HL-60 (cell line): ENCODE measurements at regions not wholly inside any gene's neighbourhood (a gene's known extent, or its start where the extent isn't known, plus 50 kb on each side); places are given as distances from the start of the nearest gene placed in this dataset.

Experiments used
- DNase-seq, 2 experiments: peaks; one replicate each; pipeline ENCODE4 v3.0.0-alpha.2; 2010 to 2020; ENCODE audit warnings: low read depth in 1 of 2, low spot score in 1 of 2
- H3K27ac ChIP-seq: fragments of 250-450 bp; sonication (Bioruptor Pico); replicated peaks from 2 replicates; pipeline ENCODE4 v1.5.1; 2020; ENCODE audit warnings: mild to moderate bottlenecking, moderate library complexity
- H3K27me3 ChIP-seq: fragments of 250-450 bp; sonication (Bioruptor Pico); 2 replicates; pipeline ENCODE4 v1.5.1; 2021; ENCODE audit warnings: mild to moderate bottlenecking, moderate library complexity; ENCODE audit not compliant: insufficient read depth, poor library complexity, severe bottlenecking
- H3K4me3 ChIP-seq: replicated peaks from 2 replicates; pipeline ENCODE4 v1.5.1; 2011; ENCODE audit warnings: mild to moderate bottlenecking, control low read depth, low read length; ENCODE audit not compliant: insufficient read depth
- GABPA ChIP-seq: IDR thresholded peaks from 2 replicates; pipeline ENCODE4 v1.6.1; 2012; ENCODE audit warnings: low read depth
- POLR2AphosphoS5 ChIP-seq: IDR thresholded peaks from 2 replicates; pipeline ENCODE4 v1.6.1; 2012; ENCODE audit warnings: low read depth
- SPI1 ChIP-seq: IDR thresholded peaks from 2 replicates; pipeline ENCODE4 v1.6.1; 2012; ENCODE audit warnings: low read depth, mild to moderate bottlenecking, borderline replicate concordance
- TF ChIP-seq, protein P1 (sequence below): IDR thresholded peaks from 2 replicates; pipeline ENCODE4 v1.6.1; 2012; ENCODE audit warnings: low read depth; ENCODE audit not compliant: insufficient replicate concordance
- TF ChIP-seq, protein P2 (sequence below): IDR thresholded peaks from one replicate; pipeline ENCODE4 v1.5.1; 2011; ENCODE audit warnings: low read length, control low read depth, inconsistent platforms; ENCODE audit not compliant: insufficient read depth

DNA sequence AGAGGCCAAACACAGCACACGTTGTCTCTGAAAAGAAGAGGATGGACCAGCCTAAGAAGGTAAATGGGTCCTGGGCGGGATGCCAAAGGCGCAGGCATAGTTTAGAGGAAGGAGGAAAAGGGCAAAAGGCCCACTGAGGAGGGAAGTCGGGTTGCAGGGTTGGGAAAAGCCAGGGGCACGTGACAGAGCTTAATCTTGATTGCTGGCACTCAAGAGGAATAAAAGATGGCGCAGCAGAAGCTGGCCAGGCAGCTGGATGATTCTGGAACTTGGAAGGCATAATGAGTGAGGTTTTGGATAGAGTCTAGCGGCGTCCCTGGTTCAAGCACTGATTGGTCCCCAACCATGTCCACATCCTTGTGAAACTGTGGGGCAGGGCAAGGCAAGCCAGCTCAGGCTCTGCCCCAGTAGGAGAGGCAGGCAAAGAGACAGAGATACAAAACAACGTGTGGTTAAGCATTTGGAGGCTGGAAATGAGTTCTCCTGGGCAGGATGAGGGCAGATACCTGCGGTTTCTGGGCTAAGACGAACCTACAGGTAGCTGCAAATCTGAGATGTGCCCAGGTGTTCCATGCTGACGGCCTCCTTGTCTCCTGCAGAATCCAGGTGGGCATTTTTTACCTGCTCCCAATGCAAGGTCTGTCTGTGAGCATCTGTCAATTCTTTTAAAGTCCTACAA, 52.7 kb upstream of the CIBAR2 start:
- TF ChIP-seq, protein P1, sequence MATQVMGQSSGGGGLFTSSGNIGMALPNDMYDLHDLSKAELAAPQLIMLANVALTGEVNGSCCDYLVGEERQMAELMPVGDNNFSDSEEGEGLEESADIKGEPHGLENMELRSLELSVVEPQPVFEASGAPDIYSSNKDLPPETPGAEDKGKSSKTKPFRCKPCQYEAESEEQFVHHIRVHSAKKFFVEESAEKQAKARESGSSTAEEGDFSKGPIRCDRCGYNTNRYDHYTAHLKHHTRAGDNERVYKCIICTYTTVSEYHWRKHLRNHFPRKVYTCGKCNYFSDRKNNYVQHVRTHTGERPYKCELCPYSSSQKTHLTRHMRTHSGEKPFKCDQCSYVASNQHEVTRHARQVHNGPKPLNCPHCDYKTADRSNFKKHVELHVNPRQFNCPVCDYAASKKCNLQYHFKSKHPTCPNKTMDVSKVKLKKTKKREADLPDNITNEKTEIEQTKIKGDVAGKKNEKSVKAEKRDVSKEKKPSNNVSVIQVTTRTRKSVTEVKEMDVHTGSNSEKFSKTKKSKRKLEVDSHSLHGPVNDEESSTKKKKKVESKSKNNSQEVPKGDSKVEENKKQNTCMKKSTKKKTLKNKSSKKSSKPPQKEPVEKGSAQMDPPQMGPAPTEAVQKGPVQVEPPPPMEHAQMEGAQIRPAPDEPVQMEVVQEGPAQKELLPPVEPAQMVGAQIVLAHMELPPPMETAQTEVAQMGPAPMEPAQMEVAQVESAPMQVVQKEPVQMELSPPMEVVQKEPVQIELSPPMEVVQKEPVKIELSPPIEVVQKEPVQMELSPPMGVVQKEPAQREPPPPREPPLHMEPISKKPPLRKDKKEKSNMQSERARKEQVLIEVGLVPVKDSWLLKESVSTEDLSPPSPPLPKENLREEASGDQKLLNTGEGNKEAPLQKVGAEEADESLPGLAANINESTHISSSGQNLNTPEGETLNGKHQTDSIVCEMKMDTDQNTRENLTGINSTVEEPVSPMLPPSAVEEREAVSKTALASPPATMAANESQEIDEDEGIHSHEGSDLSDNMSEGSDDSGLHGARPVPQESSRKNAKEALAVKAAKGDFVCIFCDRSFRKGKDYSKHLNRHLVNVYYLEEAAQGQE = no peak
- TF ChIP-seq GABPA (no peak), POLR2AphosphoS5 (no peak), SPI1 (no peak)
- TF ChIP-seq, protein P2, sequence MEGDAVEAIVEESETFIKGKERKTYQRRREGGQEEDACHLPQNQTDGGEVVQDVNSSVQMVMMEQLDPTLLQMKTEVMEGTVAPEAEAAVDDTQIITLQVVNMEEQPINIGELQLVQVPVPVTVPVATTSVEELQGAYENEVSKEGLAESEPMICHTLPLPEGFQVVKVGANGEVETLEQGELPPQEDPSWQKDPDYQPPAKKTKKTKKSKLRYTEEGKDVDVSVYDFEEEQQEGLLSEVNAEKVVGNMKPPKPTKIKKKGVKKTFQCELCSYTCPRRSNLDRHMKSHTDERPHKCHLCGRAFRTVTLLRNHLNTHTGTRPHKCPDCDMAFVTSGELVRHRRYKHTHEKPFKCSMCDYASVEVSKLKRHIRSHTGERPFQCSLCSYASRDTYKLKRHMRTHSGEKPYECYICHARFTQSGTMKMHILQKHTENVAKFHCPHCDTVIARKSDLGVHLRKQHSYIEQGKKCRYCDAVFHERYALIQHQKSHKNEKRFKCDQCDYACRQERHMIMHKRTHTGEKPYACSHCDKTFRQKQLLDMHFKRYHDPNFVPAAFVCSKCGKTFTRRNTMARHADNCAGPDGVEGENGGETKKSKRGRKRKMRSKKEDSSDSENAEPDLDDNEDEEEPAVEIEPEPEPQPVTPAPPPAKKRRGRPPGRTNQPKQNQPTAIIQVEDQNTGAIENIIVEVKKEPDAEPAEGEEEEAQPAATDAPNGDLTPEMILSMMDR = no peak

DNA sequence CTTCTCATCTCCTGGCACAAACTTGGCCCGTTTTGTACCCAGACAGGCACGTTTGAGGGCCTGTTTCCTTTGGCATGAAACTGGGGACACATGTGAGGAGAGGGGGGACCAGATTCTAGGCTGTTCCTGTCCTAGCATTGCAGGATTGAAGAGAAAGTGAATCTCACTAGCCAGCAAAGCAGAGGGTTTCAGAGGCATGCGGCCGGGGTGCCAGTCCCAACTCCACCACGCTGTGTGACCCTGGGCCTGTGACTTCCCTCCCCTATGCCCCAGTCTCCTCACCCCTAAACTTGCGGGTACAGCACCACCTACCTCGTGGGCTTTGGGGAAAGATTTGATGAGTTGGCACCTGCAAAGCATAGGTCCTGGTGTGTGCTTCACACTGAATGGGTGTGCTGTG, 53.5 kb upstream of the CIBAR2 start:
- Histone ChIP-seq H3K27ac (no peak overlapping the region), H3K27me3 (peaks cover 29% of the 10 kb centered on the region), H3K4me3 (no peak overlapping the region)
- no peak for DNase-seq
- TF ChIP-seq, protein P1 = no peak
- TF ChIP-seq, protein P2 = no peak
- TF ChIP-seq POLR2AphosphoS5 = no peak
- no peak for TF ChIP-seq GABPA
- TF ChIP-seq SPI1 = no peak

More for the DNA sequence above, 52.7 kb upstream of the CIBAR2 start:
- Histone ChIP-seq H3K27ac (no peak overlapping the region), H3K27me3 (peaks cover 22% of the 10 kb centered on the region), H3K4me3 (no peak overlapping the region)
- DNase-seq = no peak

DNA sequence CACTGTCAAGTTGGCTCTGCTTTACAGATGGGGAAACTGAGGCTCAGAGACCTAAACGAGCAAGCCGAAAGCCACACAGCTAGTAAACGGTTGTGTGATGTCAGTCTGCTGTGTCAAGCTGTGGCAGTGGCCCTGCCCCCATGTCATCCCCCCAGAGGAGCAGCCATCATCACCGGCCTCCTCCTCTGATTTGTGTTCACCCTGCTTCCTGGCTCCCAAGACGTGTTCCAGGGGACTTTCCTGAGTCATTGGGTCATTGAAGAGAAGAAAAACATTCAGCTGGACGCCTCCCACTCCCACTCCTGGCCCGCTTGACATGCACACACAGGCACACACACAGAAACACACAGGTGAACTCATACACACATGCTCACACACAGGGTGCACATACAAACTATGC, 54.0 kb upstream of the CIBAR2 start:
- Histone ChIP-seq H3K27me3 (peaks cover 34% of the 10 kb centered on the region), H3K27ac (no peak overlapping the region), H3K4me3 (no peak overlapping the region)
- DNase-seq = no peak
- TF ChIP-seq POLR2AphosphoS5 (no peak), GABPA (no peak), SPI1 (no peak)
- TF ChIP-seq, protein P2 = no peak
- TF ChIP-seq, protein P1 = no peak
